G401 (cell line): ENCODE measurements at regions not wholly inside any gene's neighbourhood (a gene's known extent, or its start where the extent isn't known, plus 50 kb on each side); places are given as distances from the start of the nearest gene placed in this dataset.

Experiments used
- DNase-seq: peaks from one replicate; pipeline ENCODE4 v3.0.0-alpha.2; 2015; ENCODE audit warnings: low spot score
- in situ Hi-C: cut with HindIII; loops from 2 replicates; pipeline ENCODE4 v1.10.0; 2016; ENCODE audit warnings: low sequenced_read_pairs, mixed read lengths

DNA sequence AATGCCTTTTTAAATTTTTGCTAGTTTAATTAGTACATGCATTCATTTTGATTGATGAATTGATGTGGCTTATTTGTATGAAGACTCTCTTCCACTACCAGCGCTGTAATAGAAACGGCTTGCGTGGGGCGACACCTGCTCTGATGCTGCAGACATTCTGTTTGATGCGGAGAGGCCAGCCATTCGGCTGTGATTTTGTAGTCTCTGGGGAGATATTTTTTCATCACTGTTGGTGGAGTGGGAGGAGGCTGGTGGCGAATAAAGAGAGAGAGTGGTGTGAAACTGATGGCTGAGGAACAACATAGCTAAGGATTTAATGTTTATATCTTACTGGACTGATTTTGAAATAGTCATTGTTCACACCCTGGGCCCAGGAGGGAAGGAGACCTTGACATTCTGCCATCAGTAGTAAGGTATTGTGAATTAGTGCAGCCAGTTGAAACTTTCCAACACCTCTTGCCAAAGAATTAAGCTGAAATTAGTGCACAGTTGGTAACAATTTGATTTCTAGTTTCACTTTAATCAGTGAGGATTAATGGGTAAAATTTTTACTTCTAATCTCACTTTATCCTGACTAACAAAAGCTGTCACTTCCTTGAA is 224.1 kb downstream of the MTX2 start:
- no peak for DNase-seq
- in situ Hi-C loops: no loop called here

DNA sequence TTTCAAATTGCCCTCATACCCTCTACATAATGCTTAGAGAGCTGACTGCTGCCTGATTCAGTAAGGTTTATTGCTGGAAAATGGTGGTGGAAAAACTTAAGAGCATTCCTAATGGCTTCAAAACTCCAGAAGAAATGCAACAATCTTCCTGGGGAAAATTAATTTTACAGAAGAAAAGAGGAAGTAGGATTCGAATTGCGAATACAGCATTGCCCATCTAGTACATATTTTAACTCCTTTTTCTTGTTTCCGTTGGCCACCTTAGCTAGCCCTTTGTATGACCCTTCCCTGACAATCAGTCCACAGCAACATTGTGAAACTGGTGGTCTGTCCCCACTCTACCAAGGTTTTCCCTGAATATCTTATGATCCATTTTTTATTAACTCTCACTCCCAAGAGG is 224.7 kb downstream of the MTX2 start:
- in situ Hi-C loops: no loop called here

DNA sequence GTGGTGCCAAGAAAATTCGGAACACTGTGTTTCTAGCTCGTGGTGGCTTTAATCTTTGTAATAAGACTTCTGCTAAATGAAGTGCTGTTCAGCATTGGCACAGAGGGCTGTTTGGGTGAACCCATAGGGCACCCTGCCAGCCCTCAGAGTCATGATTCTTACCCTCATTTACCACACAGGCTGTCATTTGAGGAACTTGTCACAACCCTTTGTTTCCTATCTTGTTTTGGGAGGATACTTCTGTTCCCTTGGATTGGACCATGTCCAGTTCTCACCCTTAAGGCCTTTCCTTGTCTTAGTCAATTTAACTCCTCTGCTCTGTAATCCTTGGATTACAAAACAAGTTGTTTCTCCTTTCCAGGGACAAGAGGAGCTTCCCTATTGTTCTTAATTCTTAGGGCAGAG is 225.7 kb downstream of the MTX2 start:
- in situ Hi-C loops: no loop called here
- DNase-seq: peak; percentile 5

More for the DNA sequence above, 224.7 kb downstream of the MTX2 start:
- DNase-seq: no peak

DNA sequence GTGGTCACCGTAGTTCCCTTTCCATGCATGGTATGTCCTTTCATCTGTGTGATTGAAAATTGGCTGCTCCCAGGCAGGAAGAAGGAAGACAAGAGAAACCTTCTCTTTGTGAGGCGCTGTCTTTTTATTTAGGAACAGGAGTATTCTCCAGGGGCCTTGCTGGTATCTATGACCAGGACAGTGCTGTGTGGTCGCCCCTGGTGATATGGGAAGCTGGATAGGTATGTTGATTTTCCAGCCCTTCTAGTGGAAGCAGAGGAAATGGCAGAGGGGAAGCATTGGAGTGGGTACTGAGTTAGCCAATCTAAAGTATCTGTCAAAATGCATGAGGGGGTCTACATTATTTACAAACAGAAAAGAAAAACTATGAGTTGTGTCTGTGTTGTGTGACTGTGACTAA is 226.6 kb downstream of the MTX2 start:
- in situ Hi-C loops: no loop called here
- no peak for DNase-seq

DNA sequence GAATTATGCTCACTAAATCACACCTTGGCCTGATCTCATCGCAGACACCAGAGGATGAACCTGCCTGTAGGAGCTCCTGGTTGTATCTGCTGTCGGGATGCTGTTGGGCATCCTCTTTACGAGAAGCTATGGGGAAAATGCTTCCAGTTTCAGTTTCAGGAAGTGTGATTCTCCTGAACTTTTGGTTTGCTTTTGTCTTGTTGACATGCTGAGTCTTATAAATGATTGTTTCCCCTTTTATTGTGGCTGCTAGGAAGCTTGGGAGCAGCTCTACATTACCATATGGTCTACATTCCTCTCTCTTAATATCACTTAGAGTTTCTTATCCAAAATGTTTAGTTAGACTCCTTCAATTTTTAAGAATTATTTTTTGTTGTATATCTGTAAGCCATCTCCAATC is 227.5 kb downstream of the MTX2 start:
- DNase-seq: no peak
- in situ Hi-C loops: no loop called here

DNA sequence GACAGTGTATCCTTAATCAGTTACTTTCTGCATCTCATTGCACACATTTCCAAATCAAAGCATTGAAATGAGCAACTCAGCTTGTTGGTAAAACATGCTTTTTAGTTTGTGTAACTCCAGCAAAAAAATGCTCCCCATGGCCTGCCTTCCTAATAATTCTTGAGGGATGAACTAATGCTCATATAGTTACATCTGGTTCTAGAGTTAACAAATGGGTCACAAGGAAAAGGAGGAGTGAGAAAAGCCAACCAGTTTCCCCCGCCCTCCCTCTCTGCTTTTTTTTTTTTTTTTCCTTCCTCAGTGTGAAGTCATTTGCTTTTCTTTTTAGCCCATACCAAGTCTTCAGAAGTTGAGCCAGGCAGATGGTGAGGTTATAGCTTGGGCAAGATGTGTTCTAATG is 231.7 kb downstream of the MTX2 start:
- DNase-seq: no peak
- in situ Hi-C loops: no loop called here

DNA sequence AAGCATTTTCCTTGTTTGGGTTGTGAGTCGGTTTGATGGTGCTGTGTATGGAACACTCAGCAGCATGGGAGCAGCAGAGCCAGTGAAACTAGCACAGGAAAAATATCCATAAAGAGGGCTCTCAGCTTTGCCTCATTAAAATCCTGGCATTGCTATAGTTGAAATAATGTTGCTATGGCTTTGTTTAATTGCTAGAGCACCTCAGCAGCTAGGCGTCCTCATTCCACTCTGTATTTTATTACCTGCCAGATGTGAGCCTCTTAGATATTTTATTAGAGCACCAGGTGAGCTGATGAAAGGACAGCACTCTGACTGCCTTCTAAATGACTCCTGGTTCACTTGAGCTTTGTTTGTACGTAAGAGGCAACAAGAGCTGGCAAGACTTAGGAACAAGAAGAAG is 232.4 kb downstream of the MTX2 start:
- in situ Hi-C loops: no loop called here
- DNase-seq: no peak

DNA sequence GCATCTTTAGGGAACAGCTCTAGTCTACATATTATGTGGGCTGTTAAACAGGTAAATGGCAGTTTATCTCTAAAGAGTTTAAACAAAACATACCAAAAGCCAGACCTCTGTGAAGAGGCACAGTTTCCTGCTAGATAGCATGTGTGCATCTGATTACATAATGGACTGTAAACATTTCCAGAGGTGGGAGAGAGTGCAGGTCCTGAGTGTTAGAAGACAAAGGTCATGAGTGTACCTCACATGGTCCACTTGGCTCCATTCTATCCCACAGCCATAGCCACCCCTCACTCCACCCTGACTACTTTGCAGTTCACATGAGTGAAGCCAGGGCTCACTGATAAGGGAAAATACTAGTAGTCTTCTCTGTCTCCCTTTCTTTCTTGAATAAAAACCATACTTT is 233.4 kb downstream of the MTX2 start:
- in situ Hi-C loops: no loop called here
- no peak for DNase-seq

DNA sequence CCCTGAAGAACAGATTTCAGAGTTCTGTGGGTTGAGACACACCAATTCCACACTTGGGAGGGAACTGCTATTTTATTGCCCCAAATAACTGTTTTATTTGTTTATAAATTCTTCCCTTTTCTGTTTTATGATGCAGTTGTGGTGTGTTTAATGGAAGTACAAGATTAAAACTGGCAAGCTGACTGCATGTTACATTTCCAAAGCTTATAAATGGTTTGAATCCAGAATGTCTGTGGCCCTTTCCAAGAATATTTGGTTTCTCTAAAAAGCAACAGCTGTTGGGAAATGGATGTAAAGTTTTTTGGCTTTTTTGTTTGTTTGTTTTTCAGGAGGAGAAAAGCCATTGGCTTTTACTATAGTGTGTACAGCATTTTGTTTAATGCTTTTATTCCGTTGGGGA is 234.5 kb downstream of the MTX2 start:
- no peak for DNase-seq
- in situ Hi-C loops: no loop called here

DNA sequence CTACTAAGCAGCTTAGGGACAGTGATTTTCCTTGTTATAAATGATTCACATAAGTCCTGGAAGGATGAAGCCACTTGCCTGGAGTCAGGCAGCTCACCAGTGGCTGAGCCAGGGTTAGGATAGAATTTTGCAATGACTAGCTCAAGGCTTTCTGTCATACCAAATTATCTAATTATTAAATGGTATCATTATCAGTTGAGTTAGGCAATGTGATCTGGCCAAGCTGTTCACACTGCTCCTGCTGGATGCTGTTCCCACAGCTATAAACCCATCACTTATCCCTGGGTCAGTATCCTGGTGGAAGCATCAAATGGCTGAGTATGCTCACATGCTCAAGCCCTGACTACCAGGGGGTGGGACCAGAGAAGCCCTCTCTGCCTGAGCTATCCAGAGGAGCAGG is 235.2 kb downstream of the MTX2 start:
- no peak for DNase-seq
- in situ Hi-C loops: no loop called here

DNA sequence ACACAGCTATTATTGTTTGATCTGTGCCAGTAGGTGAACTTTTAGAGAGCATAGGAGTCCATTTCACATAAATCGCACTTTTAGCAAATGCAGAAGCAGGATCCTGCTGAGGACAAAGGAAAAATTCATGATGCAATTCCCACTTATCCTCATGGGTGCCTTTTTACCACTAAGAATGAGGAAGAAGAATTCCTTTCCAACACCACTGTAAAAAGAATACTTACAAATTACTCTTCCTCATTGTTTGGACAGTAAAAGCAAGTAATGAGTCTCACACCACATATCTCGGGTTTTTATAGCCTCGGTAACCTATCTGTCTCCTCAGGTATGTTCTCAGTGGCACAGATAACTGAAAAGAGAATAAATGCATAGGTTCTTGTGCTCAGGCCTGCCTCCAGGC is 238.5 kb downstream of the MTX2 start:
- DNase-seq: no peak
- in situ Hi-C loops: no loop called here

DNA sequence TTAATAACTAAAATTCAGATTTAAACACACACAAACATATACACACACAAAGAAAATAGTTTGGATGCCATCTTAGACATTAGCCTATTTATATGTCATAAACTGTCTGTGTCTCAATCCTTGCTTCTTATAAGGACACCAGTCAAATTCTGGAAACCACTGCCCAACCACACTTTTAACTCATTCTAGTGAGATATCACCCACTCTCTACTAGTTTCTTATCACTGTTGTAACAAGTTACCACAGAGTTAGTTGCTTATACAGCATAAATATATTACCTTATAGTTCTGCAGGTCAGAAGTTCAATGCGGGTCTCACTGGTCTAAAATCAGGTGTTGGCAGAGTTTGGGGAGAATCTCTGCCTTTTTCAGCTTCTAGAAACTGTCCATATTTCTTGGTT is 239.1 kb downstream of the MTX2 start:
- in situ Hi-C loops: no loop called here
- no peak for DNase-seq

DNA sequence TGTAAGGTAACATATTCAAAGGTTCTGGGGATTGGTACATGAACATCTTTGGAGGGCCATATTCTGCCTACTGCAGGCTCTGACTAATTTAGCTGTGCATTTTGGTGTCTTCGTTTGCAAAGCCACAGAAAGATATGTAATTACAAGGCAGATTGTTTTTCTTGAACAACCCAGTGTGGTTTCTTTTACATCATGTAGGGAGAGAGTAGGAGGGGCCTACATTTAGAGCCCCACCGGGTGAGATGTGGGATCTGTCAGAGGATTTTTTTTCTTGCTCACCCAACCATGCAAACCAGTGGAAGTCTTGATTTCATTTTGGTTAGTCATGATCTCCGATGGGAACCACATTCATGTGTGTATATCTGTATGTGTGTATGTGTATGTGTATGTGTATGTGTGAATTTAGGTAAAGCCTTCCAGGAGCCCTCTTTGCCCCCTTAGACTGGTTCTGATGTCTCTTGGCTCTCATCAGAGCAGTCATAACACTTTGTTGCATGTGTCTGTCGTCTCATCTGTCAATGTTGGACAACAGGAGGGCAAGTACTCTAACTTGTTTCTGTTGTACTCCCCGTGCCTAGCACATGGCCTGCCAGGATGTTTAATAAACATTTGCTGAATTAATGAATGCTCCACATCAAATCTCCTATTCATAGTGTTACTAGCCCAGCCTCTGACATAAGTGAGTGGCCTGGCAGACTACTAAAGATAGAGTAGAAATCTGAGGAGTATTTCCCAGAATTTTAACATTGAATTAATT is 239.9 kb downstream of the MTX2 start:
- no peak for DNase-seq
- in situ Hi-C loops: no loop called here

DNA sequence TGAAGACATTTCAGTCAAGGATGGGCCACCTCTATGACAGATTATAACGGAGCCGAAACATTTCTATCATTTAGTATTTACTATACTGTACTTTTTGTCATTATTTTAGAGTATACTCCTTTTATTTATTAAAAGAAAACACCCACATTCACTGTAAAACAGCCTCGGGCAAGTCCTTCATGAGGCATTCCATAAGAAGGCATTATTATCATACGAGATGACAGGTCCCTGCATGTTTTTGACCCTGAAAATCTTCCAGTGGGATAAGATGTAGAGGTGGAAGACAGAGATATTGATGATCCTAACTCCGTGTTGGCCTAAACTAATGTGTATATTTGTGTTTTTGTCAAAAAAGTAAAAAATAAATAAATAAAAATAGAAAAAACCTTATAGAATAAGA is 245.0 kb downstream of the MTX2 start:
- no peak for DNase-seq
- in situ Hi-C loops: no loop called here

DNA sequence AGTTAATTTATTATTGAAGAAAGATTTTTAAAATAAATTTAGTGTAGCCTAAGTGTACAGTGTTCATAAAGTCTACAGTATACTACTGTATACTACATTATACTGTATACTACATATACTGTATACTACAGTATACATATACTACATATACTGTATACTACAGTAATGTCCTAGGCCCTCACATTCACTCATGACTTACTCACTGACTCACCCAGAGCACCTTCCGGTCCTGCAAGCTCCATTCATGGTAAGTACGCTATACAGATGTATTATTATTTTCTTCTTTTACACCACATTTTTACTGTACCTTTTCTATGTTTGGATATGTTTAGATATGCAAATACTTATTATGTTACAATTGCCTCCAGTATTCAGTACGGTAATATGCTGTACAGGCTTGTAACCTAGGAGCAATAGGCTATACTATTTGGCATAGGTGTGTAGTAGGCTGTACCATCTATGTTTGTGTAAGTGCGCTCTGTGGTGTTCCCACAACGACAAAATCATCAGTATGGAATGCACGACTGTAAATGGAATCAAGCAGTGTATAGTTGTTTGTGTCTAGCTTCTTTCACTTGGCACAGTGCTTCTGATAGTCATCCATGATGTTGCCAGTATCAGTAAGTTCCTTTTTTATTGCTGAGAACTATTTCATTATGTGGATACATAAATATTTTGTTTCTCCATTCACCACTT is 245.7 kb downstream of the MTX2 start:
- DNase-seq: no peak
- in situ Hi-C loops: no loop called here

DNA sequence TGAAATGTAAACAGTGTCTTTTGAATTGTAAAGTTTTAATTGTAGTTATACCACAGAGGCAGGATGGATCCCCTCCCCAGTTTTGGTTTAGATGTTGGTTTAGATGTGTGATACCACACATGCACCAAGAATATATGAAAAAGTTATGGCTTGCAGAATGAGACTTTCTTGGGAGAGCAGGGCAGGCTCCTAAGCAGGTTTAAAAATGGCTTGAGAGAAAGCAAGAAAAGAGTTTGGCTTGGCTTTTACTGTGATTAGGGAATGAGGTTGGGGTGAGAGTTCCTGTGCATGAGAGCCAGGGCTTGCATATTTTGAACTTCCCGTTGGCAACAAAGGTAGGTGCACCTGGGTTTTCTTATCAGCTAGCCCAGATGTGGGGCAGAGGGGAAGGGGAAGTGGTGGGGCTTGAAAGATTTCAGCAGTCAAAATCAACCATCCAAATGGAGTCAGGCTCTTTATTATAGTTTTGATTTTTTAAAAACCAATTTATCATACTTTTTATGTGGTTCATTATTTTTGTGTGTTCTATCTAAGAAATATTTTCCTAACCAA is 246.9 kb downstream of the MTX2 start:
- in situ Hi-C loops: no loop called here
- DNase-seq: no peak

DNA sequence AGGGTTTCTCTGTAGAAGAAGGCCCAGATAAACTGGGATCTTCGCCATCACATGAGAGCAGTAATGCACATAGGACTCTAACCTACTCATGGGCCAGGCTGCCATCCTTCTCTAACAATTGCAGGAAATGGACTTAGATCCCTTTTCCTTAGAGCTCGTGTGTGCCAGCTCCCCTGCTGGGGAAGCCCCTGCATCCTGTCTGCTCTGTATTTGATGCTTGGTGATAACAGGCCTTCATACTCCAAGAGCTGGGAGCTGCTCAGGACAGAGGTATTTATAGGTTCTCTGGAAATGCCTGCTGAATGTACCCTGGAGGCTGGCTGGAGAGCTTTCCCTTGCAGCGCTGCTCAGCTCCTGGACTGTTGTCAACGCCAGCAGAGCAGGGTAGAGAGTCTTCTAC is 249.6 kb downstream of the MTX2 start:
- no peak for DNase-seq
- in situ Hi-C loops: no loop called here

DNA sequence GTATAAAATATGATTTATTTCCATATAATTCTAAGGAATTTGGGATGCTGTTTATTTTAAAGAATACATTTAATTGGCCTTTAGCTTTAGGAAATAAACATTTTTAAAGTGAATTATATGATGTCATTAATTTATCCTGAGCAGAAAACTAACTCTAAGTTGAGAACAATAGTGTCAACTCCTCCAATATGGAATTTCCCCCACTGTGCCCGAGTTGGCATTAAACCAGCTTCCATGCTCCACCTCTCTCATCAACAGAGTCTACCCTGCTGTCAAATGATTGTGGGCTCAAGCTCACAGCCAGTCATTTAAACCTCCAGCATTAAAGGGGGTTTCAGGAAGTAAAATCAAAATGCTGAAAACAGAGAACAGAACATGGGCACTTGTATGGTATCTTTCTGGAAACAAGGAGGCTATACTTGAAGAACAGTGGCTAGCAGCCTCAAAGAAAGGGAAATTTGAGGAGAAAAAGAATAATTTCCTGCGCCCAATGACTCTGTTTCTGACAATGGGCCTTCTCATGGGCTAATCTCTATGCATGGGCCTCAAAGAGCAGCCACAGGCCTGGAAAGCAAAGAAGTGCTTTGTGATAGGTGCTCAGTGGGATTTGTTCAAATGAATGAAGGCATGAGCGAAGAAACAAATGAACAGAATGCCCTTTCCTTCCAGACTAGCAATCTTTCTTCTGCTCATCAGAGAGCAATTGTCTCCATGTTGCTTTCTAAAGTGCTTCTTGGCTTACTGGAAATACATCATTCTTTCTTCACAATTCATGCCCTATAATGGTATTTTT is 252.8 kb downstream of the MTX2 start:
- in situ Hi-C loops: loop anchor here (5.0 kb wide), 1 partner anchor 45 kb away; no protein-coding TSS in a partner anchor

DNA sequence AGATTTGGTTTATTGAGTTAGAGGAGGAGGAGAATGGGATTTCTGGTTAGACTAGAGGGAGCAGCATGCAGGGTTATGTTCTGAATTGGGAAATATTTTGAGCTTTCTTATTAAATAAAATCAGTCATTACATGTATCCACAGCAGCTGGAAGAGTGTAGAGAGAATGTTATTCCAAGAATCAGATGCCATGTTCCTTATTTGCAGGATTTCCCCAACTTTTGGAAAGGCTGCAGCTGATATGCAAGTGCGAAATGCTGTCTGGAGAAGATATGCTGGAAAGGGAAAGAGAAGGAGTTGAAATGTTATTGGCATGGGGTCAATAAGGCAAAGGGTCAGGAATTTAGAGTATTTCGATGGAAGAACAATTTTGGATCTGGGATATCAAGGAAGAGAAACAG is 255.8 kb downstream of the MTX2 start:
- DNase-seq: no peak
- in situ Hi-C loops: no loop called here

More for the DNA sequence above, 252.8 kb downstream of the MTX2 start:
- DNase-seq: no peak
